Heart left ventricle (tissue), 13 donors: ENCODE measurements at regions not wholly inside any gene's neighbourhood (a gene's known extent, or its start where the extent isn't known, plus 50 kb on each side); places are given as distances from the start of the nearest gene placed in this dataset.

Source experiments
- POLR2A ChIP-seq, 2 donors: fragments of 450-650 bp; IDR thresholded peaks; one replicate each; pipeline ENCODE4 v1.6.1; 2017; ENCODE audit warnings: antibody characterized with exemption in 2 of 2, mild to moderate bottlenecking in 2 of 2, moderate library complexity in 2 of 2
- TF ChIP-seq, protein P1 (sequence below), 12 donors: fragments of 200-600 bp; sonication (generic) in 4 of 12; IDR thresholded peaks; one replicate each; pipeline versions ENCODE4 v1.5.0 to v1.8.0; 2018 to 2022; ENCODE audit warnings: antibody characterized with exemption in 12 of 12, mild to moderate bottlenecking in 5 of 12
- donor health status: ischemic (EF 13 %, LVEDD 7.1; RV severe dilation, severe dysfunction).
- donor health status: DM: no; HTN: yes; CAD: no.
- donor health status: DM: no; HTN: no; CAD: no.
- donor health status: ischemic (EF 25% LVEDD 6.9; RV normal size, moderate dysfunction).
- donor health status: ischemic (EF 25% LVEDD 5.7; RV mildly dilated, moderate dysfunction).
- donor health status: ischemic (EF 35%, LVEDD 5.7; RV mildly dilated, moderate dysfunction).
- donor health status: nonischemic (EF 11% LVEDD 7.7; RV severe dilation, severe dysfunction).
- donor health status: DM: yes; HTN: yes; CAD: no.
- donor health status: PGD.
- donor health status: ischemic (EF 29% LVEDD 5.4; RV normal size, mild dysfunction).
- donor health status: nonischemic (EF 23%, LVEDD 6.1; RV moderate dilation, normal function).

DNA sequence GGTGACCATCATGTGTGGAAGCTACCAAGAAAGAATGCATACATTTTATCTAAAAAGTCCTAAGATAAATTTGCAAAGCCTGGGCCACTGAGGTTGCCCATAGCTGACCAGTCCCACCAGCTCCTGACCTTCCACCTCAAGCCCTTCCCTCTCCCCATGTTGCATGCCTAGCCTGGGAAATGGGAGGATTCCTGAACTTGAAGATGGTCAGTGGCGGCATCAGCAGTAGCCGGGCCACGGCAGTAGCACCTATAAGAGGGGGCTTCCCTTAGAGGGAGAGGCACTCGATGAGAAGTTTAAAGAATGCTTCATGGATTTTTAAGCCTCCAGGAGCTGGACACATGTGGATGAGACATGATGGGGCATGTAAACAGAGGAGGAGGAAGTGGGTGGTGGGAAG, 172.1 kb downstream of the KLF13 start:
- TF ChIP-seq, protein P1, sequence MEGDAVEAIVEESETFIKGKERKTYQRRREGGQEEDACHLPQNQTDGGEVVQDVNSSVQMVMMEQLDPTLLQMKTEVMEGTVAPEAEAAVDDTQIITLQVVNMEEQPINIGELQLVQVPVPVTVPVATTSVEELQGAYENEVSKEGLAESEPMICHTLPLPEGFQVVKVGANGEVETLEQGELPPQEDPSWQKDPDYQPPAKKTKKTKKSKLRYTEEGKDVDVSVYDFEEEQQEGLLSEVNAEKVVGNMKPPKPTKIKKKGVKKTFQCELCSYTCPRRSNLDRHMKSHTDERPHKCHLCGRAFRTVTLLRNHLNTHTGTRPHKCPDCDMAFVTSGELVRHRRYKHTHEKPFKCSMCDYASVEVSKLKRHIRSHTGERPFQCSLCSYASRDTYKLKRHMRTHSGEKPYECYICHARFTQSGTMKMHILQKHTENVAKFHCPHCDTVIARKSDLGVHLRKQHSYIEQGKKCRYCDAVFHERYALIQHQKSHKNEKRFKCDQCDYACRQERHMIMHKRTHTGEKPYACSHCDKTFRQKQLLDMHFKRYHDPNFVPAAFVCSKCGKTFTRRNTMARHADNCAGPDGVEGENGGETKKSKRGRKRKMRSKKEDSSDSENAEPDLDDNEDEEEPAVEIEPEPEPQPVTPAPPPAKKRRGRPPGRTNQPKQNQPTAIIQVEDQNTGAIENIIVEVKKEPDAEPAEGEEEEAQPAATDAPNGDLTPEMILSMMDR (IDR thresholded peaks at IDR 0.05), result no peak
- TF ChIP-seq POLR2A (IDR thresholded peaks at IDR 0.05), result no peak
